ENCODE measurements at regions not wholly inside any gene's neighbourhood (a gene's known extent, or its start where the extent isn't known, plus 50 kb on each side); places are given as distances from the start of the nearest gene placed in this dataset.

DNA sequence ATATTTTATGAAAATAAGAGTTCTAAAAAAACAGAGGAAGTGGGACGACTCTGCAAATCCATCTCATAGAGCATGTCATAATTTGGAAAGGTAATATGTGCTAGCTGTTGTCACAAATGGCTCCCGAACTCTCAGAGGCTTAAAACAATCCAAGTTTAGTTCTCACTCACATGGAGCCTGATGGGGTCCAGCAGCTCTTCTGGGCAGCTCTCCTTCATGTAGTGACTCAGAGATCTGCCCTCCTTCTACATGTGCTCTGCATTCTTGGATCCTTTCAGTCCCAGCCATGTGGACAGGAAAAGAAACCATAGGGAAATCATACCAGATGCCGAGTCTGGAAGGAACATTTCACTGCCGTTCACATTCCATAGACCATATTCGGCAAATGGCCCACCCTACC lies 180.1 kb upstream of the APCDD1 start:
- no peak overlapping the region for H3K27ac ChIP-seq
- H3K4me1 ChIP-seq, result no peaks in the 10 kb centered on the region
- no peak for DNase-seq
- TF ChIP-seq, protein P1, sequence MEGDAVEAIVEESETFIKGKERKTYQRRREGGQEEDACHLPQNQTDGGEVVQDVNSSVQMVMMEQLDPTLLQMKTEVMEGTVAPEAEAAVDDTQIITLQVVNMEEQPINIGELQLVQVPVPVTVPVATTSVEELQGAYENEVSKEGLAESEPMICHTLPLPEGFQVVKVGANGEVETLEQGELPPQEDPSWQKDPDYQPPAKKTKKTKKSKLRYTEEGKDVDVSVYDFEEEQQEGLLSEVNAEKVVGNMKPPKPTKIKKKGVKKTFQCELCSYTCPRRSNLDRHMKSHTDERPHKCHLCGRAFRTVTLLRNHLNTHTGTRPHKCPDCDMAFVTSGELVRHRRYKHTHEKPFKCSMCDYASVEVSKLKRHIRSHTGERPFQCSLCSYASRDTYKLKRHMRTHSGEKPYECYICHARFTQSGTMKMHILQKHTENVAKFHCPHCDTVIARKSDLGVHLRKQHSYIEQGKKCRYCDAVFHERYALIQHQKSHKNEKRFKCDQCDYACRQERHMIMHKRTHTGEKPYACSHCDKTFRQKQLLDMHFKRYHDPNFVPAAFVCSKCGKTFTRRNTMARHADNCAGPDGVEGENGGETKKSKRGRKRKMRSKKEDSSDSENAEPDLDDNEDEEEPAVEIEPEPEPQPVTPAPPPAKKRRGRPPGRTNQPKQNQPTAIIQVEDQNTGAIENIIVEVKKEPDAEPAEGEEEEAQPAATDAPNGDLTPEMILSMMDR (IDR thresholded peaks at IDR 0.05), result no peak
- TF ChIP-seq POLR2A (IDR thresholded peaks at IDR 0.05), result no peak
- H3K4me3 ChIP-seq (replicated peaks in 1 of 3), result no peak overlapping the region
- intact Hi-C loops (cut with DNase I), result no loop called here
- no peaks in the 10 kb centered on the region for H3K27me3 ChIP-seq
- WGBS, 2 donors, result 76 to 77% methylated on average over 5 of the region's 5 CpGs
- no peaks in the 10 kb centered on the region for H3K9me3 ChIP-seq
- no peaks in the 10 kb centered on the region for H3K36me3 ChIP-seq

DNA sequence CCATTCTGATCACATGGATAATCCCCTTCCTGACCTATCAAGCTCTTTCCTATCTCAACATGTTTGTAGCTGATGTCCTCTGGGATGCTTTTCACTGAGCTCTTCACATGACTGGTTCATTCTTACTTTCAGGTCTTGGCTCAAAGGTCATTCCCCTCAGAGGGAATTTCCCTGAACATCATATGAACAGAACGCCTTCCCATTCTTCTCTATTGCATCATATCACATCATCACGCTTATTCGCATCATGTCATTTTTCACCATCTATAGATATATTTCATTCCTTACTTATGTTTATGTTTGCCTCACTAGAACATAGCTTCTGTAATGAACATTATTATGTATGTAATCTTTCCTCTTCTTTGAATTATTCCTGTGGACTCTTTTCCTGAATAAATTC lies 178.9 kb upstream of the APCDD1 start:
- no peak overlapping the region for H3K4me3 ChIP-seq (replicated peaks in 1 of 3)

DNA sequence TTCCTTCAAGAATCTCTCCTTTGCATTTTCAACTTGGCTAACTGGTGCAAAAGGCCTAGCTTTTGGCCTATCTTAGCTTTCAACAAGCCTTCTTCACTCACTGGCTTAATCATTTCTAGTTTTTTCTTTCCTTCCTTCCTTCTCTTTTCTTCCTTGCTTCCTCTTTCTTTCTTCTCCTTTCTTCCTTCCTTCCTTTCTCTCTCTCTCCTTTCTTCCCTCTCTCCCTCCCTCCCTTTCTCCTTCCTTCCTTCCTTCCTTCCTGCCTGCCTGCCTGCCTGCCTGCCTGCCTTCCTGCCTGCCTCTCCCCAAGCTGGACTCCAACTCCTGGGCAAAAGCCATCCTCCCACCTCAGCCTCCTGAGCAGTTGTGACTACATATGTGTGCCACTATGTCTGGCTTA lies 176.2 kb upstream of the APCDD1 start:
- H3K27ac ChIP-seq, result no peak overlapping the region
- H3K4me3 ChIP-seq (replicated peaks in 1 of 3), result no peak overlapping the region
- no peaks in the 10 kb centered on the region for H3K9me3 ChIP-seq
- no peaks in the 10 kb centered on the region for H3K4me1 ChIP-seq
- intact Hi-C loops (cut with DNase I), result no loop called here
- no peak for TF ChIP-seq POLR2A (IDR thresholded peaks at IDR 0.05)
- TF ChIP-seq, protein P1 (IDR thresholded peaks at IDR 0.05), result no peak
- no peak for DNase-seq
- no peaks in the 10 kb centered on the region for H3K27me3 ChIP-seq
- H3K36me3 ChIP-seq, result no peaks in the 10 kb centered on the region

More for the DNA sequence above, 178.9 kb upstream of the APCDD1 start:
- H3K27ac ChIP-seq, result no peak overlapping the region
- WGBS, 2 donors, result 95 to 97% methylated on average over 3 of the region's 3 CpGs
- no peaks in the 10 kb centered on the region for H3K27me3 ChIP-seq
- intact Hi-C loops (cut with DNase I), result no loop called here
- H3K36me3 ChIP-seq, result no peaks in the 10 kb centered on the region
- no peaks in the 10 kb centered on the region for H3K9me3 ChIP-seq
- no peaks in the 10 kb centered on the region for H3K4me1 ChIP-seq
- TF ChIP-seq, protein P1 (IDR thresholded peaks at IDR 0.05), result no peak
- no peak for TF ChIP-seq POLR2A (IDR thresholded peaks at IDR 0.05)
- DNase-seq, result no peak

DNA sequence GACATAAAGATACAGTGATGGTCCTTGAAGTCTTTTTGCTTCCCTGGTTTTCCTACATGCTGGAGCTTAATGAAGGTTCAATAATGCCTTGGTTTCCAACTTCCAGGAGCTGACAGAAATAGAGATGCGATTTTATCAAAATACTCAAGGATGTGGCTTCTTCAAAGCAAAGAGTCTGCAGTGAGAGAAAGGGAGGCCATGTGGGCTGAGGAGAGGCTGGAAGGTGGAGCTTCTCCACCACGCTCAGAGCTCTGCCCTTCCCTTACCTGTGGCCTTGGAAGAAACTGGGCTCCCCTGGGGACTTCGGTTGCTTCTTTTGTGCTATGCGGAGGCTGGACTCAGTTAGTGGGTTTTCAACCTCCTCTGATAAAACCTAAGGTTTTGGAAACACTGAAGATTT lies 175.0 kb upstream of the APCDD1 start:
- intact Hi-C loops (cut with DNase I), result no loop called here

GRCh38 chr18:10279905-10280644 lies 174.4 kb upstream of the APCDD1 start:
- Histone ChIP-seq H3K27ac (no peak overlapping the region), H3K27me3 (no peaks in the 10 kb centered on the region), H3K36me3 (no peaks in the 10 kb centered on the region), H3K4me3 (replicated peaks in 1 of 3) (no peak overlapping the region), H3K9me3 (no peaks in the 10 kb centered on the region), H3K4me1 (no peaks in the 10 kb centered on the region)
- intact Hi-C loops (cut with DNase I), result no loop called here
- WGBS, 2 donors, result 85 to 88% methylated on average over 9 of the region's 9 CpGs
- no peak for DNase-seq
- no peak for TF ChIP-seq POLR2A (IDR thresholded peaks at IDR 0.05)
- TF ChIP-seq, protein P1 (IDR thresholded peaks at IDR 0.05), result no peak

More for the DNA sequence above, 175.0 kb upstream of the APCDD1 start:
- Histone ChIP-seq H3K4me3 (replicated peaks in 1 of 3) (no peak overlapping the region), H3K36me3 (no peaks in the 10 kb centered on the region), H3K9me3 (no peaks in the 10 kb centered on the region), H3K27ac (no peak overlapping the region), H3K4me1 (no peaks in the 10 kb centered on the region), H3K27me3 (no peaks in the 10 kb centered on the region)
- WGBS, 2 donors, result 82 to 94% methylated on average over 4 of the region's 4 CpGs
- TF ChIP-seq, protein P1 (IDR thresholded peaks at IDR 0.05), result no peak
- TF ChIP-seq POLR2A (IDR thresholded peaks at IDR 0.05), result no peak
- no peak for DNase-seq
